ENCODE measurements at regions not wholly inside any gene's neighbourhood (a gene's known extent, or its start where the extent isn't known, plus 50 kb on each side); places are given as distances from the start of the nearest gene placed in this dataset.

DNA sequence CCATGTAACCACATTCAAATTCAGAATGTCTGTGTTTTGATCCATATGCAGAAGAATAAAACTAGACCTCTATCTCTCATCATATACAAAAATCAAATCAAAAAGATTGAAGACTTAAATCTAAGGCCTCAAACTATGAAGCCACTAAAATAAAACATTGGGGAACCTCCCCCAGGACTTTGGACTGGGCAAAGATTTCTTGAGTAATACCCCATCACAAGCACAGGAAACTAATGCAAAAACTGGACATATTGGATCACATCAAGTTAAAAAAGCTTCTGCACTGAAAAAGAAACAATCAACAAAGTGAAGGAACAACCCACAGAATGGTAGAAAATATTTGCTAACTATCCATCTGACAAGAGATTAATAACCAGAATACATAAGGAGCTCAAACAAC, 266.8 kb downstream of the EPM2A start:
- TF ChIP-seq CTCF (conservative IDR thresholded peaks at IDR 0.05; ENCODE audit: low read depth, low read length) = no peak
- no peak for TF ChIP-seq EZH2 (IDR thresholded peaks at IDR 0.05; ENCODE audit: borderline replicate concordance, low read depth, low read length, poor library complexity, severe bottlenecking)
